Transverse colon (tissue), 4 donors: ENCODE measurements at regions not wholly inside any gene's neighbourhood (a gene's known extent, or its start where the extent isn't known, plus 50 kb on each side); places are given as distances from the start of the nearest gene placed in this dataset.

Source experiments
- DNase-seq: peaks from one replicate; pipeline ENCODE4 v3.0.0-alpha.2; 2019
- H3K27ac ChIP-seq, 4 donors: fragments of 200-600 bp; sonication (generic); 2 replicates each; pipeline ENCODE4 v1.5.1; 2016 to 2018; ENCODE audit warnings: inconsistent platforms in 4 of 4
- H3K27me3 ChIP-seq: fragments of 200-600 bp; sonication (generic); 2 replicates; pipeline ENCODE4 v1.5.1; 2017; ENCODE audit warnings: inconsistent platforms
- H3K36me3 ChIP-seq, 4 donors: fragments of 200-600 bp; sonication (generic); 2 replicates each; pipeline ENCODE4 v1.5.1; 2017 to 2019; ENCODE audit warnings: inconsistent platforms in 4 of 4
- H3K4me1 ChIP-seq, 4 donors: fragments of 200-600 bp; sonication (generic); 2 replicates each; pipeline ENCODE4 v1.5.1; 2017 to 2020; ENCODE audit warnings: inconsistent platforms in 4 of 4
- H3K4me3 ChIP-seq, 4 donors: fragments of 200-600 bp; sonication (generic); 1 replicate in 1 of 4; 2 replicates in 3 of 4; pipeline versions ENCODE4 v1.5.1 to v1.6.1; 2017 to 2019; ENCODE audit warnings: inconsistent platforms in 4 of 4
- H3K9me3 ChIP-seq, 2 donors: fragments of 200-600 bp; sonication (generic); 2 replicates each; pipeline ENCODE4 v1.5.1; 2017 to 2019; ENCODE audit warnings: inconsistent platforms in 2 of 2
- EP300 ChIP-seq: sonication (generic); formaldehyde crosslinking; IDR thresholded peaks from one replicate; pipeline ENCODE4 v1.6.1; 2017; ENCODE audit warnings: antibody characterized with exemption, low read depth
- POLR2A ChIP-seq: fragments of 450-650 bp; IDR thresholded peaks from one replicate; pipeline ENCODE4 v1.6.1; 2016; ENCODE audit warnings: antibody characterized with exemption, mild to moderate bottlenecking, moderate library complexity
- POLR2AphosphoS5 ChIP-seq, 3 donors: sonication (generic); formaldehyde crosslinking; IDR thresholded peaks; one replicate each; pipeline ENCODE4 v1.6.1; 2016; ENCODE audit warnings: antibody characterized with exemption in 3 of 3
- WGBS, 2 donors: methylation state at CpG; one replicate each; pipeline ENCODE4 v1.1.5; 2018; ENCODE audit warnings: low coverage in 1 of 2; 5-methylcytosine and 5-hydroxymethylcytosine counted together
- in situ Hi-C, 4 donors: fragments of 200-750 bp; cut with MboI; loops; one replicate each; pipeline versions ENCODE4 v1.15.0 to v1.15.1; 2017; ENCODE audit warnings: low sequenced_read_pairs in 3 of 4, low pct_ligation_motif_present in 1 of 4, low pct_unique_long_range_greater_than_20kb in 1 of 4
- intact Hi-C: fragments of 100-400 bp; cut with DNase I; formaldehyde crosslinking; loops from one replicate; pipeline ENCODE4 v1.15.1; 2023; ENCODE audit warnings: low total_unique reads
- TF ChIP-seq, protein P1 (sequence below), 5 experiments: fragments of 200-600 bp in 3 of 5; fragments of 450-650 bp in 2 of 5; sonication (generic) in 3 of 5; IDR thresholded peaks; 1 replicate in 2 of 5; 2 replicates in 3 of 5; pipeline ENCODE4 v1.5.1; 2016 to 2017; ENCODE audit warnings: antibody characterized with exemption in 5 of 5, inconsistent platforms in 3 of 5, mild to moderate bottlenecking in 2 of 5, moderate library complexity in 1 of 5

DNA sequence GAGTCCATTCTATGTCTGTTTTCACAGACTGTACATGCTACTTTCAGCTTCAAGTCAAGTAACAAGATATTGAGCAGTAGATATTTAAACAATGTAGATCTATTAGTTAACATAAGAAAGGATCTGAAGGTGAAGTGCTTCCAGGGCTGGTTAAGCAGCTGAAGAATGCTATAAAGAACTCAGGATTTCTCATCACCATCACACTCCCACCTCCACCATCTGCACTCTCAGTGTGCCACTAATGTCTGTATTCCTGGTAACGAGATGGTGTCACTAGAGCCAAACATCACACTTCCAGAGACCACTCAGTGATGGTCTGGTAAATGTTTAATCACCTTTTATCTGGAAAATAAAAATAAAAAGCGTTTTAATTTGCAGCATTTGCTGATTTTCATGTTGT is 224.0 kb upstream of the FERD3L start:
- H3K27ac ChIP-seq, result no peak overlapping the region
- TF ChIP-seq POLR2AphosphoS5 (IDR thresholded peaks at IDR 0.05) (no peak), POLR2A (no peak), EP300 (no peak)
- TF ChIP-seq, protein P1, sequence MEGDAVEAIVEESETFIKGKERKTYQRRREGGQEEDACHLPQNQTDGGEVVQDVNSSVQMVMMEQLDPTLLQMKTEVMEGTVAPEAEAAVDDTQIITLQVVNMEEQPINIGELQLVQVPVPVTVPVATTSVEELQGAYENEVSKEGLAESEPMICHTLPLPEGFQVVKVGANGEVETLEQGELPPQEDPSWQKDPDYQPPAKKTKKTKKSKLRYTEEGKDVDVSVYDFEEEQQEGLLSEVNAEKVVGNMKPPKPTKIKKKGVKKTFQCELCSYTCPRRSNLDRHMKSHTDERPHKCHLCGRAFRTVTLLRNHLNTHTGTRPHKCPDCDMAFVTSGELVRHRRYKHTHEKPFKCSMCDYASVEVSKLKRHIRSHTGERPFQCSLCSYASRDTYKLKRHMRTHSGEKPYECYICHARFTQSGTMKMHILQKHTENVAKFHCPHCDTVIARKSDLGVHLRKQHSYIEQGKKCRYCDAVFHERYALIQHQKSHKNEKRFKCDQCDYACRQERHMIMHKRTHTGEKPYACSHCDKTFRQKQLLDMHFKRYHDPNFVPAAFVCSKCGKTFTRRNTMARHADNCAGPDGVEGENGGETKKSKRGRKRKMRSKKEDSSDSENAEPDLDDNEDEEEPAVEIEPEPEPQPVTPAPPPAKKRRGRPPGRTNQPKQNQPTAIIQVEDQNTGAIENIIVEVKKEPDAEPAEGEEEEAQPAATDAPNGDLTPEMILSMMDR (IDR thresholded peaks at IDR 0.05), result no peak
- no peak overlapping the region for H3K4me3 ChIP-seq
- no peaks in the 10 kb centered on the region for H3K36me3 ChIP-seq
- intact Hi-C loops, result no loop called here
- in situ Hi-C loops, result no loop called here
- H3K4me1 ChIP-seq, result no peaks in the 10 kb centered on the region
- H3K9me3 ChIP-seq, result no peaks in the 10 kb centered on the region
- WGBS, 2 donors, result 17 to 44% methylated on average over 1 to 2 of the region's 2 CpGs
- DNase-seq, result no peak
- H3K27me3 ChIP-seq, result no peaks in the 10 kb centered on the region

DNA sequence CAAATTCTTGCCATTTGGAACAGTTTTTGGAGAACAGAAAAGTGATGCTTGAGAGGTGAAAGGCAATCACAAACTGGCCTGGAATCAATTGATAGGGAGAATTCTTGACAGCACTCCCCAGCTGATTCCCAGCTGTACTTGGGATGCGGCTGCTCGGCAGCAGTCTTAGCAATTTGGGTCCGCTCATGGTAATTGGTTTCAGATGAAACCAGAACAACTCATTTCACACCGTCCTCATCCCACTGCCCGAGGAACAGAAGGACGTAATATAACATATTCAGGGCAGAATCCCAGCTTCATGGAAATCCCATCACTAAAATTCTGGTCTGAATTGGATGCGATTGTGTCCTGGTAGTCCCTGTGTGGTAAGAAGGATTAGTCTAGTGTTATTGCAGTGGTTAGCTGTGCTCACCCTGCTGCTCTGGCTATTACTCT is 223.3 kb upstream of the FERD3L start:
- intact Hi-C loops, result no loop called here
- H3K4me1 ChIP-seq, result no peaks in the 10 kb centered on the region
- no peaks in the 10 kb centered on the region for H3K9me3 ChIP-seq
- in situ Hi-C loops, result no loop called here
- no peak overlapping the region for H3K4me3 ChIP-seq
- DNase-seq, result no peak
- H3K27ac ChIP-seq, result no peak overlapping the region
- H3K27me3 ChIP-seq, result no peaks in the 10 kb centered on the region
- H3K36me3 ChIP-seq, result no peaks in the 10 kb centered on the region
- WGBS, 2 donors, result 84 to 95% methylated on average over 4 to 7 of the region's 7 CpGs
- TF ChIP-seq EP300 (no peak), POLR2A (no peak), POLR2AphosphoS5 (IDR thresholded peaks at IDR 0.05) (no peak)
- TF ChIP-seq, protein P1 (IDR thresholded peaks at IDR 0.05), result no peak

- in situ Hi-C loops, result no loop called here
- intact Hi-C loops, result no loop called here
- Histone ChIP-seq H3K9me3 (no peaks in the 10 kb centered on the region), H3K4me1 (no peaks in the 10 kb centered on the region), H3K27me3 (no peaks in the 10 kb centered on the region), H3K27ac (no peak overlapping the region), H3K36me3 (no peaks in the 10 kb centered on the region), H3K4me3 (no peak overlapping the region)
- TF ChIP-seq, protein P1 (IDR thresholded peaks at IDR 0.05), result no peak
- TF ChIP-seq POLR2A (no peak), EP300 (no peak), POLR2AphosphoS5 (IDR thresholded peaks at IDR 0.05) (no peak)
- DNase-seq, result no peak
- whole genome bisulfite sequencing, 2 donors, result 33 to 41% methylated on average over 4 of the region's 4 CpGs
Observed at GRCh38 chr7:19364950-19365349, 219.7 kb upstream of the FERD3L start.

DNA sequence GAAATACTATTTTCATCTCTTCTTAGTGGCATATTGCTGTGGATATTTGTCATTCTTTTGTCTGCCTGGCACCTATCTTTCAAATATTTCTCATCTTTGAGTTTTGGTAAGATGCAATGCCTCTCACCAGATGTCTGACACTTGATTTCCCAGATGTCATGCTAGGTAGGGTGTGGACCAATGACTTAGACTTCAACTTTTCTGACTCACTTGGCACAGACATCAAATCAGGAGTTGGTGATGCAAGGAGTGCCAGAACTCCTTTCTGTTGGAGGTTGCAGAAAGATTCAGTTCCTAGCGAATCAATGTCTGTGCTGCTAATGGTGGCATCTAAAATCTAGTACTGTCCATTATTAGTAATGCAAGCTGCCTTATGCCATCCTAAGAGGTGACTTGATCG is 216.9 kb upstream of the FERD3L start:
- Histone ChIP-seq H3K4me1 (no peaks in the 10 kb centered on the region), H3K9me3 (no peaks in the 10 kb centered on the region), H3K36me3 (no peaks in the 10 kb centered on the region), H3K27ac (no peak overlapping the region), H3K27me3 (no peaks in the 10 kb centered on the region), H3K4me3 (no peak overlapping the region)
- intact Hi-C loops (no loop called here), in situ Hi-C loops (no loop called here)
- 85 to 100% methylated on average over 1 to 2 of the region's 2 CpGs for WGBS, 2 donors
- DNase-seq, result no peak
- TF ChIP-seq, protein P1 (IDR thresholded peaks at IDR 0.05), result no peak
- TF ChIP-seq POLR2AphosphoS5 (IDR thresholded peaks at IDR 0.05), result no peak
- no peak for TF ChIP-seq EP300
- TF ChIP-seq POLR2A, result no peak
